Fibroblast of lung (primary cell): ENCODE measurements at regions not wholly inside any gene's neighbourhood (a gene's known extent, or its start where the extent isn't known, plus 50 kb on each side); places are given as distances from the start of the nearest gene placed in this dataset.

Experiments
- DNase-seq, 2 donors: peaks; one replicate each; pipeline versions ENCODE4 v3.0.0 to v3.0.0-alpha.2; 2010; ENCODE audit warnings: low read depth in 2 of 2
- H2AFZ ChIP-seq: 2 replicates; pipeline ENCODE4 v1.5.1; 2012; ENCODE audit warnings: low read length, control low read depth, inconsistent platforms
- H3K27ac ChIP-seq: 2 replicates; pipeline ENCODE4 v1.5.1; 2011; ENCODE audit warnings: low read length, control low read depth; ENCODE audit not compliant: insufficient read depth
- H3K27me3 ChIP-seq: 2 replicates; pipeline ENCODE4 v1.5.1; 2011; ENCODE audit warnings: mild to moderate bottlenecking, low read length; ENCODE audit not compliant: control insufficient read depth, insufficient read depth
- H3K36me3 ChIP-seq: 2 replicates; pipeline ENCODE4 v1.5.1; 2011; ENCODE audit warnings: low read length; ENCODE audit not compliant: control insufficient read depth, insufficient read depth
- H3K4me1 ChIP-seq: 2 replicates; pipeline ENCODE4 v1.5.1; 2011; ENCODE audit warnings: low read length; ENCODE audit not compliant: control insufficient read depth, insufficient read depth; ENCODE audit errors: extremely low read depth
- H3K4me2 ChIP-seq: 2 replicates; pipeline ENCODE4 v1.5.1; 2011; ENCODE audit warnings: low read length, control low read depth; ENCODE audit not compliant: insufficient read depth; ENCODE audit errors: extremely low read depth
- H3K4me3 ChIP-seq, 4 experiments: fragments of 200-600 bp in 1 of 4; sonication (generic) in 1 of 4; replicated peaks in 1 of 4; 2 replicates each; pipeline ENCODE4 v1.5.1; 2011 to 2016; ENCODE audit warnings: low read length in 4 of 4, low read depth in 3 of 4, mild to moderate bottlenecking in 3 of 4, control low read depth in 2 of 4, inconsistent platforms in 1 of 4, mixed read lengths in 1 of 4; ENCODE audit not compliant: insufficient read depth in 1 of 4; ENCODE audit errors: control extremely low read depth in 1 of 4
- H3K79me2 ChIP-seq: 2 replicates; pipeline ENCODE4 v1.5.1; 2012; ENCODE audit warnings: mild to moderate bottlenecking, low read length, inconsistent platforms; ENCODE audit not compliant: control insufficient read depth, insufficient read depth
- H3K9ac ChIP-seq: 2 replicates; pipeline ENCODE4 v1.5.1; 2011; ENCODE audit warnings: mild to moderate bottlenecking, low read length, control low read depth; ENCODE audit not compliant: insufficient read depth
- H3K9me3 ChIP-seq: 2 replicates; pipeline ENCODE4 v1.5.1; 2012; ENCODE audit warnings: low read depth, low read length; ENCODE audit not compliant: control insufficient read depth, insufficient read depth
- H4K20me1 ChIP-seq: 2 replicates; pipeline ENCODE4 v1.5.1; 2011; ENCODE audit warnings: low read length; ENCODE audit not compliant: control insufficient read depth, insufficient read depth; ENCODE audit errors: extremely low read depth
- CTCF ChIP-seq, 2 donors: IDR thresholded peaks in 1 of 2; conservative IDR thresholded peaks in 1 of 2; 1 replicate in 1 of 2; 2 replicates in 1 of 2; pipeline ENCODE4 v1.5.1; 2011 to 2012; ENCODE audit warnings: low read length in 2 of 2, control low read depth in 1 of 2, inconsistent platforms in 1 of 2, low read depth in 1 of 2, mild to moderate bottlenecking in 1 of 2
- EZH2 ChIP-seq: IDR thresholded peaks from 2 replicates; pipeline ENCODE4 v1.5.1; 2012; ENCODE audit warnings: low read length, control low read depth, mild to moderate bottlenecking; ENCODE audit errors: missing control alignments

- Histone ChIP-seq H2AFZ (no peak overlapping the region), H3K9me3 (no peaks in the 10 kb centered on the region)
- DNase-seq: peak; percentile 22 to 81
Observed at GRCh38 chr4:183563874-183564273, 59.0 kb downstream of the ING2 start.

GRCh38 chr4:183571350-183571941 is 66.6 kb downstream of the ING2 start:
- TF ChIP-seq EZH2 (no peak), CTCF (conservative IDR thresholded peaks at IDR 0.05 in 1 of 2, IDR thresholded peaks at IDR 0.05 in 1 of 2; ENCODE audit: low read depth in 1 of 2, low read length in 2 of 2) (no peak)
- no peaks in the 10 kb centered on the region for H3K79me2 ChIP-seq
- peak overlapping the region in 1 of 4 experiments; percentile 5 for H3K4me3 ChIP-seq
- H3K27ac ChIP-seq: no peak overlapping the region
- peak overlapping the region; percentile 25 for H3K4me2 ChIP-seq
- H2AFZ ChIP-seq: no peak overlapping the region
- DNase-seq: peak; percentile 53 to 54
- no peaks in the 10 kb centered on the region for H3K27me3 ChIP-seq
- H4K20me1 ChIP-seq: no peaks in the 10 kb centered on the region
- no peak overlapping the region for H3K9ac ChIP-seq
- H3K4me1 ChIP-seq: no peaks in the 10 kb centered on the region
- no peaks in the 10 kb centered on the region for H3K9me3 ChIP-seq
- H3K36me3 ChIP-seq: no peaks in the 10 kb centered on the region

More at GRCh38 chr4:183563874-183564273, 59.0 kb downstream of the ING2 start:
- Histone ChIP-seq H3K4me2 (no peak overlapping the region), H3K36me3 (no peaks in the 10 kb centered on the region), H3K79me2 (no peaks in the 10 kb centered on the region), H3K27ac (no peak overlapping the region), H4K20me1 (no peaks in the 10 kb centered on the region), H3K27me3 (no peaks in the 10 kb centered on the region), H3K9ac (no peak overlapping the region), H3K4me1 (no peaks in the 10 kb centered on the region), H3K4me3 (no peak overlapping the region)
- TF ChIP-seq CTCF (conservative IDR thresholded peaks at IDR 0.05 in 1 of 2, IDR thresholded peaks at IDR 0.05 in 1 of 2; ENCODE audit: low read depth in 1 of 2, low read length in 2 of 2) (no peak), EZH2 (no peak)

GRCh38 chr4:183576701-183577404 is 72.0 kb downstream of the ING2 start:
- H3K4me1 ChIP-seq: no peaks in the 10 kb centered on the region
- DNase-seq: peak in 1 of 2 donors; percentile 56
- no peak overlapping the region for H3K4me2 ChIP-seq
- H2AFZ ChIP-seq: no peak overlapping the region
- H3K36me3 ChIP-seq: no peaks in the 10 kb centered on the region
- H3K9ac ChIP-seq: no peak overlapping the region
- H3K9me3 ChIP-seq: no peaks in the 10 kb centered on the region
- no peaks in the 10 kb centered on the region for H4K20me1 ChIP-seq
- no peaks in the 10 kb centered on the region for H3K27me3 ChIP-seq
- no peak overlapping the region for H3K4me3 ChIP-seq
- no peak overlapping the region for H3K27ac ChIP-seq
- no peaks in the 10 kb centered on the region for H3K79me2 ChIP-seq
- no peak for TF ChIP-seq CTCF (conservative IDR thresholded peaks at IDR 0.05 in 1 of 2, IDR thresholded peaks at IDR 0.05 in 1 of 2; ENCODE audit: low read depth in 1 of 2, low read length in 2 of 2)
- TF ChIP-seq EZH2: no peak
